ENCODE measurements at regions not wholly inside any gene's neighbourhood (a gene's known extent, or its start where the extent isn't known, plus 50 kb on each side); places are given as distances from the start of the nearest gene placed in this dataset.

- TF ChIP-seq EZH2 (IDR thresholded peaks at IDR 0.05; ENCODE audit: borderline replicate concordance, insufficient read depth, low read depth, low read length, poor library complexity, severe bottlenecking) (no peak), CTCF (IDR thresholded peaks at IDR 0.05) (no peak)
Observed at GRCh38 chr4:104574371-104574770, 79.7 kb upstream of the CXXC4 start.
